SH-SY5Y (cell line): ENCODE measurements at regions not wholly inside any gene's neighbourhood (a gene's known extent, or its start where the extent isn't known, plus 50 kb on each side); places are given as distances from the start of the nearest gene placed in this dataset.

Experiments used
- GATA2 ChIP-seq: IDR thresholded peaks from 2 replicates; pipeline ENCODE4 v1.6.1; 2011; ENCODE audit warnings: mild to moderate bottlenecking, low read depth, low read length
- GATA3 ChIP-seq: IDR thresholded peaks from 2 replicates; pipeline ENCODE4 v1.6.1; 2011; ENCODE audit warnings: low read depth, mild to moderate bottlenecking, low read length, moderate library complexity

GRCh38 chr5:18119156-18119785, 485.0 kb downstream of the TAF11L14 start:
- no peak for TF ChIP-seq GATA3
- no peak for TF ChIP-seq GATA2

DNA sequence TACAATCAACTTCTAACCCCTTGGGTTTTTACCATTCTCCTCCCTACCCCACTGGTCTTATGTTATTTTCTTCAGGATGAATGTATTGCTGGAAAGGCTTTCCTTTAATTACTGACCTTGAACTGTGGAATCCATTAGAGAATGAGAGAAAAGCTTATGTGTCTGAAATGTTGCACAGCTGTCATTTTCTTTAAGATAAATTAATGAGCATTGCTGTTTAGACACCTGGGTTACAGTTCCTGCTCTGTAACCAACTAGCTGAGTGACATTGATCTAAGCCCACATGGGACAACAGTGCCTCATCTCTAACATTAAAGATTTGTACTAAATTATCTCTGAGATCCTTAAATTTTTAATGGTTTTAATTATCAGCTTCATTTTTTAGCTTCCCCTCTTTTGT, 507.0 kb downstream of the TAF11L14 start:
- no peak for TF ChIP-seq GATA3
- no peak for TF ChIP-seq GATA2

DNA sequence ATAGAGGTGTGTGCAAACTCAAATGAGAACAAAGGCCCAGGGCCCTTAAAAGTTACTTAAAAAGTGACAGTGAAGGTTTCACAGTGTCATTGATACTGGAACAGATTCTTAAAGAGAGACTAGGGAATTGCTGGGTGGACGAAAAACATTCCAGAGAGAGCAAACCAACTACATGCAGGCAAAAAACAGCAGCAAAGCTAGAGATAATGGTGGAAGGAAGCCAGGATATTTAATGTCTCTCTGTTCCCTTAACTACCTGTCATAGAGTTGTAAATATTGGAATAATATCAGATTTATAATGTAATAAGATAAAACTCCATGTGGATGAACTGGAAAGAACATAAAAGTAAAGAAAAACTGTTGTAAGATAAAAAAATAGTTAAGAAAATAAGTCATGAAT, 508.6 kb downstream of the TAF11L14 start:
- TF ChIP-seq GATA2 (no peak), GATA3 (no peak)

GRCh38 chr5:18152671-18153070, 518.4 kb downstream of the TAF11L14 start:
- TF ChIP-seq GATA3 (no peak), GATA2 (no peak)

- TF ChIP-seq GATA3 (no peak), GATA2 (no peak)
These were observed 523.9 kb downstream of the TAF11L14 start for GRCh38 chr5:18158166-18158565.

DNA sequence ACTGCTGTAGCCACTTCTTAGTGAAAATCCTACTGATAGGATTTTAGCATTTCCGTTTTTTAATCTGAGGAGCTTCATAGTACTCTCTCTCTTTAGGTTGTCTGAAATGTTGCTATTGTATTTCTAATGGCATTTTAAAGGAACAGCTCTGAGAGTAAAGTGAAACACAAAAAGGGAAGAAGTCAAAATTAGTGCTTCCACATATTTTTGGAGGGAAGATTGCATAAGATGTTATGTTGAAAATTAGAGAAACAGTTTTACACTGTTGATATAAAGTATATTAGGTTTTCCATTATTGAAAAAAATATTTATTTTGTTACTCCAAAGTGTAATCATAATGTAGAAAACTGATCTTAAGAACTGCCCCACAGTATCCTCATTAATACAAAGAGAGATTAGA, 525.1 kb downstream of the TAF11L14 start:
- no peak for TF ChIP-seq GATA3

- TF ChIP-seq GATA3 (no peak), GATA2 (no peak)
These were observed 537.4 kb downstream of the TAF11L14 start for GRCh38 chr5:18171684-18172083.

GRCh38 chr5:18179579-18179978, 545.3 kb downstream of the TAF11L14 start:
- no peak for TF ChIP-seq GATA2
- no peak for TF ChIP-seq GATA3

DNA sequence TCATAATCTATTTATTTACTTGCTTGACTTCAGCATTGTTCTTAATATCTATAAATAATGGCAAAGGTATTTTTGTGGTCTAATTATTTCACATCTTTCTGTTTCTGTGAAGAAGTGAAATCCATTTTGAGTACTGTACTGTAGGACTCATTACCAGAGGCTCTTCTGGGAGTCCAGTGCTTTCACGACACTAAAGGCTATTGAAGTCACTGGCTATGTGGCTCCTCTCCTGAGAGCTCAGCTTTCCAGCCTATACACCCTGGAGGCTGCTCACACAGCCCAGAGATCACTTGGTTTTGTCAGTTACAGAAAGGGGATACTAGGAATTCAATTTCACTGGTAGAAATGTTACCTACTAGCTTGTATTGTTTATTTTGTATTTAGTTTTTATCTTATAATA, 547.3 kb downstream of the TAF11L14 start:
- no peak for TF ChIP-seq GATA3

GRCh38 chr5:18195910-18196309, 561.6 kb downstream of the TAF11L14 start:
- no peak for TF ChIP-seq GATA2
- no peak for TF ChIP-seq GATA3

- no peak for TF ChIP-seq GATA2
- TF ChIP-seq GATA3, result no peak
These were observed 563.5 kb downstream of the TAF11L14 start for GRCh38 chr5:18197734-18198133.

DNA sequence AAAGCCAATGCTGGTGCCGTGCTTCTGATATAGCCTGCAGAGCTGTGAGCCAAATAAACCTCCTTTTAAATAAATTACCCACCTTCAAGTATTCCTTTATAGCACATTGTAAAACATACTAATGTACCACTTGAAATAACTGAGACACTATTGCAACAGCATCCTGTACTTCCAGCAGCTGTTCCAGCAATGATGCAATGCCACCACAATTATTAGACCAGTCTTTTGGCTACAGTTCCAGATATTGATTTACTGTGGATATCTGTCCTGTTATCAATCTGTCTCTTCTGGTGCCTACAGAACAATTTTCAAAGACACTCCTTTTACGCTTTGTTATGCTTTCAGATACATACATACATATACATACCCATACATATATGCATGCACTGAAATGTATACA, 567.9 kb downstream of the TAF11L14 start:
- no peak for TF ChIP-seq GATA2
- no peak for TF ChIP-seq GATA3

- TF ChIP-seq GATA2 (no peak), GATA3 (no peak)
These were observed 569.0 kb downstream of the TAF11L14 start for GRCh38 chr5:18203296-18203695.

DNA sequence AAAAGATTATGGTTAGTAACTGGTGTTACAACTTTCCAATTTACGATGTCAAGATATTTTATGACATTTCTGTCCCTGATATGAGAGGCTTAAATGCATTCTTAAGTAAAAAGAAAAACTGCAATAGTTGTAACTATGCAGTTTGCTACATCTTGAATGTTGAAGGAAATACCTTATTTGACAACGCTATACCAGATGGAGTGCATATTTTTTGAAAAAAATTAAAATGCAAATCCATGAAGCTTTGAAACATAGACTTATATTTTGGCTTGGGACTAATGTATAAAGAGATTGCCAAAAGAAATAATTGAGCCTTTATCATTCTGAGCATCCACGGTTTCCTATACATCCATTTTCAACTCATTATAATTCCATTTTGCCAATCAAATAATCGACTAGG, 579.4 kb downstream of the TAF11L14 start:
- TF ChIP-seq GATA2 (no peak), GATA3 (no peak)

DNA sequence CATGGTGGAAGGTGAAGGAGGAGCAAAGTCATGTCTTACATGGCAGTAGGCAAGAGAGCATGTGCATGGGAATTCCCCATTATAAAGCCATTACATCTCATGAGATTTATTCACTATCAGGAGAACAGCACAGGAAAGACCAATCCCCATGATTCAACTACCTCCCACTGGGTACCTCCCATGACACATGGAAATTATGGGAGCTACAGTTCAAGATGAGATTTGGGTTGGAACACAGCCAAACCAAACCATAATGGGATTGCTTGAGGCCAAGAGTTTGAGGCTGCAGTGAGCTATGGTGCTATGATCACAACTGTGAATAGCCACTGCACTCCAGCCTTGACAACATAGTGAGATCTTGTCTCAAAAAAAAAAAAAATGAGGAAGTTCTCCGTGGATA, 581.8 kb downstream of the TAF11L14 start:
- no peak for TF ChIP-seq GATA2
- TF ChIP-seq GATA3, result no peak

- TF ChIP-seq GATA2 (no peak), GATA3 (no peak)
These were observed 582.5 kb downstream of the TAF11L14 start for GRCh38 chr5:18216729-18217128.
